GM23338 (cell line): ENCODE measurements at regions not wholly inside any gene's neighbourhood (a gene's known extent, or its start where the extent isn't known, plus 50 kb on each side); places are given as distances from the start of the nearest gene placed in this dataset.

ENCODE experiments used
- ATAC-seq: fragments of 200-7000 bp; cut with Tn5 transposase; 3 replicates; pipeline ENCODE4 v1.9.1; 2020
- DNase-seq: peaks from one replicate; pipeline ENCODE4 v3.0.0-alpha.2; 2015; ENCODE audit warnings: low spot score
- H2AFZ ChIP-seq: fragments of 200-600 bp; sonication (generic); 2 replicates; pipeline ENCODE4 v1.8.0; 2016; ENCODE audit warnings: antibody characterized with exemption, mild to moderate bottlenecking, moderate library complexity
- H3F3A ChIP-seq: fragments of 200-600 bp; sonication (generic); replicated peaks from 2 replicates; pipeline ENCODE4 v1.8.0; 2017; ENCODE audit warnings: antibody characterized with exemption, mixed run types, low read depth
- H3K27ac ChIP-seq: fragments of 200-600 bp; sonication (generic); 2 replicates; pipeline ENCODE4 v1.6.1; 2016; ENCODE audit warnings: low read depth
- H3K27me3 ChIP-seq: fragments of 200-600 bp; sonication (generic); 2 replicates; pipeline ENCODE4 v1.8.0; 2016; ENCODE audit warnings: mild to moderate bottlenecking, mixed run types, moderate library complexity; ENCODE audit not compliant: insufficient read depth
- H3K36me3 ChIP-seq: fragments of 200-600 bp; sonication (generic); 2 replicates; pipeline ENCODE4 v1.8.0; 2016; ENCODE audit warnings: mild to moderate bottlenecking; ENCODE audit not compliant: insufficient read depth
- H3K4me1 ChIP-seq: fragments of 200-600 bp; sonication (generic); 2 replicates; pipeline ENCODE4 v1.8.0; 2016; ENCODE audit warnings: mild to moderate bottlenecking, moderate library complexity; ENCODE audit not compliant: insufficient read depth
- H3K4me2 ChIP-seq: fragments of 200-600 bp; sonication (generic); 2 replicates; pipeline ENCODE4 v1.7.1; 2017; ENCODE audit warnings: mixed run types
- H3K4me3 ChIP-seq: fragments of 200-600 bp; sonication (generic); 2 replicates; pipeline ENCODE4 v1.6.1; 2016; ENCODE audit warnings: mixed run types
- H3K79me2 ChIP-seq: fragments of 200-600 bp; sonication (generic); replicated peaks from 2 replicates; pipeline ENCODE4 v1.8.0; 2017; ENCODE audit warnings: mild to moderate bottlenecking; ENCODE audit not compliant: insufficient read depth
- H3K9me2 ChIP-seq: fragments of 200-600 bp; sonication (generic); 2 replicates; pipeline ENCODE4 v1.8.0; 2017; ENCODE audit not compliant: insufficient read depth
- H4K20me1 ChIP-seq: fragments of 200-600 bp; sonication (generic); replicated peaks from 2 replicates; pipeline ENCODE4 v1.8.0; 2017; ENCODE audit warnings: mild to moderate bottlenecking; ENCODE audit not compliant: insufficient read depth
- H3K27ac Mint-ChIP-seq: 2 replicates; pipeline ENCODE4 v1.8.0; 2020; ENCODE audit warnings: inconsistent platforms, mild to moderate bottlenecking, moderate library complexity, mixed read lengths
- H3K27me3 Mint-ChIP-seq: 3 replicates; pipeline ENCODE4 v1.8.0; 2022; ENCODE audit warnings: low read depth, mild to moderate bottlenecking, moderate library complexity, mixed read lengths, inconsistent platforms; ENCODE audit not compliant: insufficient read depth, poor library complexity
- H3K36me3 Mint-ChIP-seq: 3 replicates; pipeline ENCODE4 v1.8.0; 2021; ENCODE audit warnings: low read depth, mild to moderate bottlenecking, inconsistent platforms, moderate library complexity, mixed read lengths
- H3K4me1 Mint-ChIP-seq: 3 replicates; pipeline ENCODE4 v1.8.0; 2020; ENCODE audit warnings: mild to moderate bottlenecking, inconsistent platforms, mixed read lengths
- H3K4me3 Mint-ChIP-seq: 3 replicates; pipeline ENCODE4 v1.8.0; 2021; ENCODE audit warnings: moderate library complexity, mild to moderate bottlenecking, inconsistent platforms, mixed read lengths
- H3K9me3 Mint-ChIP-seq: 3 replicates; pipeline ENCODE4 v1.8.0; 2020; ENCODE audit warnings: moderate library complexity, mild to moderate bottlenecking, inconsistent platforms, mixed read lengths
- CREB1 ChIP-seq: fragments of 250-450 bp; sonication (Bioruptor Pico); IDR thresholded peaks from 2 replicates; pipeline ENCODE4 v1.5.0; 2020; ENCODE audit warnings: low read depth, mild to moderate bottlenecking, moderate library complexity
- ETS1 ChIP-seq: IDR thresholded peaks from 2 replicates; pipeline ENCODE4 v1.6.1; 2016; ENCODE audit warnings: antibody characterized with exemption
- EZH2 ChIP-seq: fragments of 200-600 bp; sonication (generic); IDR thresholded peaks from one replicate; pipeline ENCODE4 v1.8.0; 2017; ENCODE audit warnings: antibody characterized with exemption, mild to moderate bottlenecking, low read depth; ENCODE audit not compliant: unreplicated experiment
- JUNB ChIP-seq: IDR thresholded peaks from one replicate; pipeline ENCODE4 v1.6.1; 2016; ENCODE audit warnings: antibody characterized with exemption; ENCODE audit not compliant: unreplicated experiment
- NANOG ChIP-seq: IDR thresholded peaks from 2 replicates; pipeline ENCODE4 v1.6.1; 2016; ENCODE audit warnings: antibody characterized with exemption, borderline replicate concordance
- POLR2AphosphoS5 ChIP-seq: IDR thresholded peaks from 2 replicates; pipeline ENCODE4 v1.6.1; 2016; ENCODE audit warnings: antibody characterized with exemption, low read depth
- STAT1 ChIP-seq: IDR thresholded peaks from one replicate; pipeline ENCODE4 v1.6.1; 2016; ENCODE audit warnings: antibody characterized with exemption; ENCODE audit not compliant: unreplicated experiment
- ZNF462 ChIP-seq: fragments of 250-450 bp; sonication (Bioruptor Pico); IDR thresholded peaks from 2 replicates; pipeline ENCODE4 v1.5.0; 2020; ENCODE audit warnings: mild to moderate bottlenecking, moderate library complexity

GRCh38 chr20:53736122-53736756, 142.6 kb upstream of the ZNF217 start (continued):
- TF ChIP-seq ZNF462 (CRISPR knock-in tag): no peak
- TF ChIP-seq NANOG: no peak

- Histone ChIP-seq H3K4me1 (peaks cover 52% of the 10 kb centered on the region), H4K20me1 (no peaks in the 10 kb centered on the region), H3K4me2 (peak overlapping the region; percentile 42; the same call in 1 of the 2 replicates), H3K4me3 (no peak overlapping the region), H3K27ac (peak overlapping the region; percentile 57), H2AFZ (peak overlapping the region; percentile 12; the same call in 1 of the 2 replicates), H3K9me2 (no peaks in the 10 kb centered on the region), H3F3A (no peaks in the 10 kb centered on the region), H3K36me3 (no peaks in the 10 kb centered on the region), H3K27me3 (no peaks in the 10 kb centered on the region), H3K79me2 (no peaks in the 10 kb centered on the region)
- ATAC-seq (no peak), DNase-seq (peak; percentile 25)
- Mint-ChIP-seq H3K4me3 (no peak overlapping the region), H3K4me1 (peaks cover 61% of the 10 kb centered on the region), H3K36me3 (no peaks in the 10 kb centered on the region), H3K27me3 (peaks cover 14% of the 10 kb centered on the region), H3K27ac (0 out of 2 replicates have a peak overlapping the region, but pooled peaks have one; percentile 5), H3K9me3 (no peaks in the 10 kb centered on the region)
- TF ChIP-seq CREB1 (CRISPR knock-in tag) (no peak), ETS1 (no peak), ZNF462 (CRISPR knock-in tag) (no peak), POLR2AphosphoS5 (no peak), JUNB (no peak), NANOG (no peak), EZH2 (no peak), STAT1 (no peak)
These were observed 142.0 kb upstream of the ZNF217 start for GRCh38 chr20:53735536-53736050.
